T-helper 2 cell treated with Interferon-gamma antibody and Interleukin-4, amounts not matched to agents 100 ng/mL and 5 ng/mL, for 36 hours (primary cell): ENCODE measurements at regions not wholly inside any gene's neighbourhood (a gene's known extent, or its start where the extent isn't known, plus 50 kb on each side); places are given as distances from the start of the nearest gene placed in this dataset.
"Not testable (repeated sequence)": the region's sequence is repeated elsewhere in the genome, so short reads cannot be mapped to it uniquely, and the experiment has no call there.

Source experiments
- intact Hi-C: fragments of 100-400 bp; cut with micrococcal nuclease; formaldehyde crosslinking; loops from one replicate; pipeline ENCODE4 v1.15.1; 2023

- intact Hi-C loops = no loop called here
Observed at GRCh38 chr7:79786187-79786586, 332.7 kb upstream of the MAGI2 start.

- intact Hi-C loops = no loop called here
Observed at GRCh38 chr7:79785556-79785955, 332.1 kb upstream of the MAGI2 start.

GRCh38 chr7:79782906-79783305 is 329.4 kb upstream of the MAGI2 start:
- intact Hi-C loops = no loop called here

- intact Hi-C loops = no loop called here
Observed at GRCh38 chr7:79782256-79782655, 328.8 kb upstream of the MAGI2 start.

- intact Hi-C loops = no loop called here
Observed at GRCh38 chr7:79781716-79782115, 328.2 kb upstream of the MAGI2 start.

GRCh38 chr7:79778786-79779770 is 325.6 kb upstream of the MAGI2 start:
- intact Hi-C loops = no loop called here

GRCh38 chr7:79775911-79776310 is 322.4 kb upstream of the MAGI2 start:
- intact Hi-C loops = no loop called here

GRCh38 chr7:79774150-79774549 is 320.7 kb upstream of the MAGI2 start:
- intact Hi-C loops = no loop called here

GRCh38 chr7:79770970-79771369 is 317.5 kb upstream of the MAGI2 start:
- intact Hi-C loops = no loop called here

GRCh38 chr7:79770063-79770462 is 316.6 kb upstream of the MAGI2 start:
- intact Hi-C loops = no loop called here

GRCh38 chr7:79767876-79768560 is 314.6 kb upstream of the MAGI2 start:
- intact Hi-C loops = not testable (repeated sequence)

- intact Hi-C loops = not testable (repeated sequence)
Observed at GRCh38 chr7:79767192-79767591, 313.7 kb upstream of the MAGI2 start.

- intact Hi-C loops = no loop called here
Observed at GRCh38 chr7:79761876-79762429, 308.5 kb upstream of the MAGI2 start.

GRCh38 chr7:79750941-79751340 is 297.5 kb upstream of the MAGI2 start:
- intact Hi-C loops = not testable (repeated sequence)

- intact Hi-C loops = no loop called here
Observed at GRCh38 chr7:79749856-79750255, 296.4 kb upstream of the MAGI2 start.

- intact Hi-C loops = no loop called here
Observed at GRCh38 chr7:79741684-79742083, 288.2 kb upstream of the MAGI2 start.

- intact Hi-C loops = no loop called here
Observed at GRCh38 chr7:79740076-79740475, 286.6 kb upstream of the MAGI2 start.

GRCh38 chr7:79739036-79739709 is 285.7 kb upstream of the MAGI2 start:
- intact Hi-C loops = not testable (repeated sequence)

GRCh38 chr7:79736418-79736817 is 283.0 kb upstream of the MAGI2 start:
- intact Hi-C loops = no loop called here

- intact Hi-C loops = no loop called here
Observed at GRCh38 chr7:79735012-79735411, 281.5 kb upstream of the MAGI2 start.

GRCh38 chr7:79734181-79734580 is 280.7 kb upstream of the MAGI2 start:
- intact Hi-C loops = no loop called here

- intact Hi-C loops = no loop called here
Observed at GRCh38 chr7:79732535-79732934, 279.1 kb upstream of the MAGI2 start.
